ENCODE measurements at regions not wholly inside any gene's neighbourhood (a gene's known extent, or its start where the extent isn't known, plus 50 kb on each side); places are given as distances from the start of the nearest gene placed in this dataset.

DNA sequence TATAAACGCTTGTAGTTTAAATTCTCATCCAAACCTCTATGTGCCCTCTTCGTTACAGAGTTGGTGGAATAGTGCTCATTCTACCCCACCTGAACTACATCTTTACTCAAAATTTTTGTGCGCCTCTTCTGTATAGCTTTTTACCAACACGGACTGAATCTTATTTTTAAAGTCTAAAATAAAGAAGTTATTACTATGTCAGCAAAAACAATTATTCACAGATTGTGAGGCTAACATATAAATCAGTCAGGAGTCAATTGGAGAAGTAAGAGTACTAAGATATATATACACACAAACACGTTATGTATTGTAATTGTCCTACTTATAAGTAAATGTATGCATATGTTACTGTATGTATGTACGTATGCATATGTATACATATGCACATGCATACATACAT, 274.9 kb upstream of the ADGRL4 start:
- no peak for TF ChIP-seq POLR2AphosphoS5 (IDR thresholded peaks at IDR 0.05)
- TF ChIP-seq, protein P1, sequence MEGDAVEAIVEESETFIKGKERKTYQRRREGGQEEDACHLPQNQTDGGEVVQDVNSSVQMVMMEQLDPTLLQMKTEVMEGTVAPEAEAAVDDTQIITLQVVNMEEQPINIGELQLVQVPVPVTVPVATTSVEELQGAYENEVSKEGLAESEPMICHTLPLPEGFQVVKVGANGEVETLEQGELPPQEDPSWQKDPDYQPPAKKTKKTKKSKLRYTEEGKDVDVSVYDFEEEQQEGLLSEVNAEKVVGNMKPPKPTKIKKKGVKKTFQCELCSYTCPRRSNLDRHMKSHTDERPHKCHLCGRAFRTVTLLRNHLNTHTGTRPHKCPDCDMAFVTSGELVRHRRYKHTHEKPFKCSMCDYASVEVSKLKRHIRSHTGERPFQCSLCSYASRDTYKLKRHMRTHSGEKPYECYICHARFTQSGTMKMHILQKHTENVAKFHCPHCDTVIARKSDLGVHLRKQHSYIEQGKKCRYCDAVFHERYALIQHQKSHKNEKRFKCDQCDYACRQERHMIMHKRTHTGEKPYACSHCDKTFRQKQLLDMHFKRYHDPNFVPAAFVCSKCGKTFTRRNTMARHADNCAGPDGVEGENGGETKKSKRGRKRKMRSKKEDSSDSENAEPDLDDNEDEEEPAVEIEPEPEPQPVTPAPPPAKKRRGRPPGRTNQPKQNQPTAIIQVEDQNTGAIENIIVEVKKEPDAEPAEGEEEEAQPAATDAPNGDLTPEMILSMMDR (IDR thresholded peaks at IDR 0.05) = no peak

Measured in prostate gland (tissue), 2 donors.